Body of pancreas (tissue), 4 donors: ENCODE measurements at regions not wholly inside any gene's neighbourhood (a gene's known extent, or its start where the extent isn't known, plus 50 kb on each side); places are given as distances from the start of the nearest gene placed in this dataset.
"Not testable (repeated sequence)": the region's sequence is repeated elsewhere in the genome, so short reads cannot be mapped to it uniquely, and the experiment has no call there.

ENCODE experiments used
- ATAC-seq: fragments of 150-250 bp; one replicate; pipeline ENCODE4 v1.9.1; 2016
- DNase-seq, 4 donors: peaks; one replicate each; pipeline ENCODE4 v3.0.0-alpha.2; 2019
- H3K27ac ChIP-seq, 4 donors: fragments of 200-600 bp; sonication (generic); 1 replicate in 3 of 4; 2 replicates in 1 of 4; pipeline versions ENCODE4 v1.5.1 to v1.6.1; 2016 to 2019; ENCODE audit warnings: mild to moderate bottlenecking in 1 of 4, mixed read lengths in 1 of 4, moderate library complexity in 1 of 4
- H3K27me3 ChIP-seq, 2 donors: fragments of 200-600 bp; sonication (generic); one replicate each; pipeline ENCODE4 v1.6.0; 2016; ENCODE audit warnings: mild to moderate bottlenecking in 1 of 2
- H3K36me3 ChIP-seq, 2 donors: fragments of 200-600 bp; sonication (generic); replicated peaks in 1 of 2; 2 replicates each; pipeline ENCODE4 v1.5.1; 2016; ENCODE audit warnings: low read depth in 2 of 2; ENCODE audit not compliant: insufficient read depth in 1 of 2
- H3K4me1 ChIP-seq: fragments of 200-600 bp; sonication (generic); one replicate; pipeline ENCODE4 v1.6.0; 2016
- H3K4me3 ChIP-seq, 2 donors: fragments of 200-600 bp; sonication (generic); 1 replicate in 1 of 2; 2 replicates in 1 of 2; pipeline ENCODE4 v1.5.1; 2016 to 2019
- H3K9me3 ChIP-seq, 3 donors: fragments of 200-600 bp; sonication (generic); 1 replicate in 2 of 3; 2 replicates in 1 of 3; pipeline ENCODE4 v1.5.1; 2016
- CTCF ChIP-seq, 7 experiments: fragments of 450-650 bp in 4 of 7; fragments of 200-600 bp in 3 of 7; sonication (generic) in 3 of 7; IDR thresholded peaks; one replicate each; pipeline ENCODE4 v1.5.1; 2016 to 2019; ENCODE audit warnings: antibody characterized with exemption in 7 of 7
- POLR2A ChIP-seq, 3 donors: fragments of 450-650 bp; IDR thresholded peaks; one replicate each; pipeline ENCODE4 v1.6.1; 2016; ENCODE audit warnings: antibody characterized with exemption in 3 of 3, mild to moderate bottlenecking in 2 of 3
- WGBS, 2 donors: methylation state at CpG; one replicate each; pipeline ENCODE4 v1.1.5; 2017; 5-methylcytosine and 5-hydroxymethylcytosine counted together
- intact Hi-C: fragments of 100-400 bp; cut with DNase I; formaldehyde crosslinking; loops from one replicate; pipeline ENCODE4 v1.15.1; 2023

GRCh38 chr14:57061009-57061711, 207.5 kb downstream of the EXOC5 start:
- H3K36me3 ChIP-seq, result no peaks in the 10 kb centered on the region
- TF ChIP-seq POLR2A (IDR thresholded peaks at IDR 0.05) (no peak), CTCF (IDR thresholded peaks at IDR 0.05) (no peak)
- H3K27ac ChIP-seq, result peak overlapping the region; percentile 70 to 88 (median 81)
- DNase-seq (no peak), ATAC-seq (no peak)
- 93 to 94% methylated on average over 5 of the region's 5 CpGs for WGBS, 2 donors
- H3K4me3 ChIP-seq, result no peak overlapping the region
- intact Hi-C loops, result no loop called here
- H3K27me3 ChIP-seq, result no peaks in the 10 kb centered on the region
- H3K9me3 ChIP-seq, result no peaks in the 10 kb centered on the region
- peaks cover 48% of the 10 kb centered on the region for H3K4me1 ChIP-seq

DNA sequence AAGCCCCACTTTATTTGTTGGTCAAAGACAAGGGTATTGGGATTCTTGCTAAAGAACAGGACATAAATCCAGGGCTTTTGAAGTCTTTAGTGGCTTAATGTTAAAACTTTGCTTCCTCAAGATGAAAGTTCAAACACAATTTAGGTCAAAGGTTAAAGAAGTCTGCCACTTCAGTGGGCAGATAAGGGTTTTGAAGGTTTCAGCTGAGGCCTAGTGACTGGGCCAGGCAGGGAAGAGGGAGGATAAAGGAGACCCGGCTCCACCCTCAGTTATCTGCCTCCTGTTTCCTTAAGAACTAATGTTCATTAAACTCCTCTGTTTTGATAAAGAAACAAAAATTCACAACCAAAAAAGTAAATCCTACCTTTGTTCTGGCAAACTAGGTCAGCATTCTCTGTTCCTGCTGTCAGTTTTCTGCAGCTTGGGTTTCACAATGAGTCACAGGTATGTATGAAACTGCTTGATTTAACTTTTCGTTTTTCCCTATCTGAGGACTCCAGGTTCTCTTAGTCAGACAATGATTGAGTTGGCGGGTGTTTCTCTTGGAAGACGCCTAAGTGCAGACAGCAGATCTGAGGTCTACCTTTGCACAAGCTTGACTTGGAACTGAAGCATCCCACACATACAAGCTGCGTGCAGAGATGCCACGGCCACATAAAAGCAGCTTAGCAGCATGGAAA, 208.3 kb downstream of the EXOC5 start:
- peak; percentile 22 to 68 (median 49) for DNase-seq
- TF ChIP-seq POLR2A (IDR thresholded peaks at IDR 0.05), result no peak
- TF ChIP-seq CTCF (IDR thresholded peaks at IDR 0.05), result no peak
- intact Hi-C loops, result no loop called here

DNA sequence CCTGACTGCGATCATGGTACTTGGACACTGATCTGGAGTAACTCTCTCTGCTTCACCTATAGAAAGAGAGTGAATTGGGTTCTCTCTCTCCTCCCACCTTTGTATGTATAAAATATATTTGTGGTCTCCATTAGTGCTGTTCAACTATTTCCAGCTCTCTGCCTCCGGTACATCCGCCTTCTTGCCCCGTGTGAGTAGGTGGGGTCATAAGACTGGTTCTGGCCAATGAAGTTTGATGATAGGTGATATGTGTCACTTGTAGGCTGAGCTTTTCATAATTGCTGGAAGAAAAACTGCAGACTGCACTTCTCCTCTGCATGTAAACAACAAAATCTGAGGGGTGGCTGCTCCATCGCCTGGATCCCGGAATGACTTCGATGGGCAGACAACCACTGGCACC, 210.4 kb downstream of the EXOC5 start:
- DNase-seq, result peak; percentile 37 to 50 (median 40)
- WGBS, 2 donors, result 34 to 49% methylated on average over 6 to 7 of the region's 7 CpGs
- H3K27ac ChIP-seq, result peak overlapping the region; percentile 80 to 90 (median 85)
- H3K4me1 ChIP-seq, result peaks cover 47% of the 10 kb centered on the region
- H3K9me3 ChIP-seq, result no peaks in the 10 kb centered on the region
- TF ChIP-seq CTCF (IDR thresholded peaks at IDR 0.05) (no peak), POLR2A (IDR thresholded peaks at IDR 0.05) (peak in 1 of 3 donors; percentile 29)
- peak; percentile 61 for ATAC-seq
- no peak overlapping the region for H3K4me3 ChIP-seq
- H3K27me3 ChIP-seq, result no peaks in the 10 kb centered on the region
- intact Hi-C loops, result no loop called here
- H3K36me3 ChIP-seq, result no peaks in the 10 kb centered on the region

More for the DNA sequence above, 208.3 kb downstream of the EXOC5 start:
- Histone ChIP-seq H3K36me3 (no peaks in the 10 kb centered on the region), H3K27ac (peak overlapping the region; percentile 70 to 88 (median 81)), H3K4me1 (peaks cover 47% of the 10 kb centered on the region), H3K4me3 (no peak overlapping the region), H3K27me3 (no peaks in the 10 kb centered on the region), H3K9me3 (no peaks in the 10 kb centered on the region)
- 32 to 44% methylated on average over 6 of the region's 6 CpGs for WGBS, 2 donors
- ATAC-seq, result peak; percentile 66

- intact Hi-C loops, result no loop called here
- TF ChIP-seq CTCF (IDR thresholded peaks at IDR 0.05) (no peak), POLR2A (IDR thresholded peaks at IDR 0.05) (no peak)
Observed at GRCh38 chr14:57057803-57058202, 210.9 kb downstream of the EXOC5 start.

DNA sequence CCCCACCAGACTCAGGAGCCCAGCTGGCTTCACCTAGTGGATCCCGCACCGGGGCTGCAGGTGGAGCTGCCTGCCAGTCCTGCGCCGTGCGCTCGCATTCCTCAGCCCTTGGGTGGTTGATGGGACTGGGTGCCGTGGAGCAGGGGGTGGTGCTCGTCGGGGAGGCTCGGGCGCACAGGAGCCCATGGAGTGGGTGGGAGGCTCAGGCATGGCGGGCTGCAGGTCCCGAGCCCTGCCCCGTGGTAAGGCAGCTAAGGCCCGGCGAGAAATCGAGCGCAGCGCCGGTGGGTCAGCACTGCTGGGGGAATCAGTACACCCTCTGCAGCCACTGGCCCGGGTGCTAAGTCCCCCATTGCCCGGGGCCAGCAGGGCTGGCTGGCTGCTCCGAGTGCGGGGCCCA, 212.2 kb downstream of the EXOC5 start:
- Histone ChIP-seq H3K27ac (peak overlapping the region in 1 of 4 donors; percentile 80), H3K4me1 (peaks cover 47% of the 10 kb centered on the region)
- H3K36me3 ChIP-seq, ATAC-seq, DNase-seq, H3K27me3 ChIP-seq, H3K4me3 ChIP-seq, intact Hi-C loops, H3K9me3 ChIP-seq: not testable (repeated sequence)
- 98% methylated on average over 22 of the region's 24 CpGs; no CpG with 5 or more reads in 1 of the 2 donors for WGBS, 2 donors

More at GRCh38 chr14:57057803-57058202, 210.9 kb downstream of the EXOC5 start:
- Histone ChIP-seq H3K36me3 (no peaks in the 10 kb centered on the region), H3K4me3 (no peak overlapping the region), H3K27me3 (no peaks in the 10 kb centered on the region), H3K27ac (peak overlapping the region; percentile 80 to 90 (median 85)), H3K9me3 (no peaks in the 10 kb centered on the region), H3K4me1 (peaks cover 47% of the 10 kb centered on the region)
- DNase-seq (peak; percentile 87 to 94 (median 92)), ATAC-seq (peak; percentile 92)
- WGBS, 2 donors, result 0 to 5% methylated on average over 4 of the region's 4 CpGs
